LHCN-M2 (cell line): ENCODE measurements at regions not wholly inside any gene's neighbourhood (a gene's known extent, or its start where the extent isn't known, plus 50 kb on each side); places are given as distances from the start of the nearest gene placed in this dataset.
"Not testable (repeated sequence)": the region's sequence is repeated elsewhere in the genome, so short reads cannot be mapped to it uniquely, and the experiment has no call there.

Source experiments
- DNase-seq: peaks from one replicate; pipeline ENCODE4 v3.0.0-alpha.2; 2012; ENCODE audit warnings: low read depth

GRCh38 chr10:78436222-78436573 lies 402.5 kb downstream of the RPS24 start:
- DNase-seq = no peak

- no peak for DNase-seq
Measured at GRCh38 chr10:78436706-78437406, 403.2 kb downstream of the RPS24 start.

GRCh38 chr10:78437407-78437768 lies 403.7 kb downstream of the RPS24 start:
- no peak for DNase-seq

- no peak for DNase-seq
Measured at GRCh38 chr10:78437998-78438906, 404.6 kb downstream of the RPS24 start.

- no peak for DNase-seq
Measured at GRCh38 chr10:78438907-78439809, 405.5 kb downstream of the RPS24 start.

- DNase-seq = no peak
Measured at GRCh38 chr10:78441010-78441409, 407.3 kb downstream of the RPS24 start.

GRCh38 chr10:78441694-78442093 lies 408.0 kb downstream of the RPS24 start:
- DNase-seq = no peak

- no peak for DNase-seq
Measured at GRCh38 chr10:78442836-78443550, 409.3 kb downstream of the RPS24 start.

GRCh38 chr10:78443900-78444571 lies 410.4 kb downstream of the RPS24 start:
- no peak for DNase-seq

- DNase-seq = not testable (repeated sequence)
Measured at GRCh38 chr10:78444741-78445140, 411.1 kb downstream of the RPS24 start.

- no peak for DNase-seq
Measured at GRCh38 chr10:78445308-78445707, 411.6 kb downstream of the RPS24 start.

GRCh38 chr10:78448470-78448869 lies 414.8 kb downstream of the RPS24 start:
- DNase-seq = no peak

- DNase-seq = no peak
Measured at GRCh38 chr10:78448994-78449418, 415.3 kb downstream of the RPS24 start.

GRCh38 chr10:78449554-78449953 lies 415.9 kb downstream of the RPS24 start:
- no peak for DNase-seq

- no peak for DNase-seq
Measured at GRCh38 chr10:78450239-78450638, 416.6 kb downstream of the RPS24 start.

GRCh38 chr10:78450807-78451485 lies 417.3 kb downstream of the RPS24 start:
- no peak for DNase-seq

- no peak for DNase-seq
Measured at GRCh38 chr10:78451592-78451991, 417.9 kb downstream of the RPS24 start.

GRCh38 chr10:78454123-78454645 lies 420.5 kb downstream of the RPS24 start:
- no peak for DNase-seq

GRCh38 chr10:78455236-78455635 lies 421.6 kb downstream of the RPS24 start:
- DNase-seq = no peak

- DNase-seq = no peak
Measured at GRCh38 chr10:78455811-78456210, 422.1 kb downstream of the RPS24 start.
